ENCODE measurements at regions not wholly inside any gene's neighbourhood (a gene's known extent, or its start where the extent isn't known, plus 50 kb on each side); places are given as distances from the start of the nearest gene placed in this dataset.

DNA sequence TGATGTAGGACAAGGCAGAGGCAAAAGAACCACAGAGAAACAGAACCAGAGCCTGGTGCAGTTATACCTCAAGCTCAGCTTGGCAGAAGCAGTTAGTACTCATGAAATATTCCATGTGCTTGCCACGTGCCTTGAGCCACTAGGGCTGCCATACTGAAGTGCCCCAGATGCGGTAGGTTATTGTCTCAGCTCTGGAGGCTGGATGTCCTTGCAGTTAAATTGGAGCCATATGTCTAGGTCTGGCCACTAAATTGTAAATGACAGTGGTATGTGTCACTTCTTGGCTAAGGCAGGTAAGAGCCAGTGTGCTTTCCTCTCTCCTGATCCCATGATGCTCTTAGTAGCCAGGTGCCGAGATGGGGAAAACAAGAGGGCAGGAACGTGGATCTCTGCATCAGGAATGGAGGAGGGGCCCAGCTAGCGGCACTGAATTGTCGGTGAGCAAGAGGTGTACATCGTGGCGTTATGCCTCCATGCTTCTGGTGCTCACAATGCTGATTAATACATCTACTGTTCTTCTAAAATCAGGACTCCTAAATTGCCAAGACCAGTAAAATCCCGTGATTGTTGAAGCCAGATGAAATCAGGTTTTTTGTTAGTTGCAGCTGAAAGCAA, 73.5 kb downstream of the PSMG1 start:
- TF ChIP-seq, protein P1, sequence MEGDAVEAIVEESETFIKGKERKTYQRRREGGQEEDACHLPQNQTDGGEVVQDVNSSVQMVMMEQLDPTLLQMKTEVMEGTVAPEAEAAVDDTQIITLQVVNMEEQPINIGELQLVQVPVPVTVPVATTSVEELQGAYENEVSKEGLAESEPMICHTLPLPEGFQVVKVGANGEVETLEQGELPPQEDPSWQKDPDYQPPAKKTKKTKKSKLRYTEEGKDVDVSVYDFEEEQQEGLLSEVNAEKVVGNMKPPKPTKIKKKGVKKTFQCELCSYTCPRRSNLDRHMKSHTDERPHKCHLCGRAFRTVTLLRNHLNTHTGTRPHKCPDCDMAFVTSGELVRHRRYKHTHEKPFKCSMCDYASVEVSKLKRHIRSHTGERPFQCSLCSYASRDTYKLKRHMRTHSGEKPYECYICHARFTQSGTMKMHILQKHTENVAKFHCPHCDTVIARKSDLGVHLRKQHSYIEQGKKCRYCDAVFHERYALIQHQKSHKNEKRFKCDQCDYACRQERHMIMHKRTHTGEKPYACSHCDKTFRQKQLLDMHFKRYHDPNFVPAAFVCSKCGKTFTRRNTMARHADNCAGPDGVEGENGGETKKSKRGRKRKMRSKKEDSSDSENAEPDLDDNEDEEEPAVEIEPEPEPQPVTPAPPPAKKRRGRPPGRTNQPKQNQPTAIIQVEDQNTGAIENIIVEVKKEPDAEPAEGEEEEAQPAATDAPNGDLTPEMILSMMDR (IDR thresholded peaks at IDR 0.05) = no peak
- TF ChIP-seq POLR2A (IDR thresholded peaks at IDR 0.05) = no peak

All from lower leg skin (tissue), 3 donors.